SK-N-SH treated with all-trans-retinoic acid at 6 μM for 48 hours (cell line): ENCODE measurements at regions not wholly inside any gene's neighbourhood (a gene's known extent, or its start where the extent isn't known, plus 50 kb on each side); places are given as distances from the start of the nearest gene placed in this dataset.

Source experiments
- ATAC-seq: fragments of 200-7000 bp; cut with Tn5 transposase; 3 replicates; pipeline ENCODE4 v1.9.1; 2020; ENCODE audit warnings: mild to moderate bottlenecking, moderate library complexity
- ARNTL ChIP-seq: fragments of 450-650 bp; formaldehyde crosslinking; IDR thresholded peaks from 2 replicates; pipeline ENCODE4 v1.5.0; 2020; ENCODE audit warnings: low read depth, mild to moderate bottlenecking, moderate library complexity, borderline replicate concordance
- CREB5 ChIP-seq: fragments of 250-450 bp; sonication (Bioruptor Pico); IDR thresholded peaks from 2 replicates; pipeline ENCODE4 v1.5.1; 2020; ENCODE audit warnings: low read depth, mild to moderate bottlenecking, moderate library complexity
- ESRRG ChIP-seq: fragments of 250-450 bp; sonication (Bioruptor Pico); IDR thresholded peaks from 2 replicates; pipeline ENCODE4 v1.6.1; 2021; ENCODE audit warnings: mild to moderate bottlenecking
- GLIS3 ChIP-seq: fragments of 250-450 bp; sonication (Bioruptor Pico); IDR thresholded peaks from 2 replicates; pipeline ENCODE4 v1.5.0; 2020; ENCODE audit warnings: mild to moderate bottlenecking, moderate library complexity
- ISL1 ChIP-seq: fragments of 250-450 bp; sonication (Bioruptor Pico); IDR thresholded peaks from 2 replicates; pipeline ENCODE4 v2.1.2; 2022; ENCODE audit warnings: mild to moderate bottlenecking, moderate library complexity
- OSR1 ChIP-seq: fragments of 250-450 bp; sonication (Bioruptor Pico); IDR thresholded peaks from 2 replicates; pipeline ENCODE4 v1.8.0; 2022; ENCODE audit warnings: moderate library complexity, mild to moderate bottlenecking, inconsistent platforms
- PATZ1 ChIP-seq: fragments of 250-450 bp; sonication (Bioruptor Pico); IDR thresholded peaks from 2 replicates; pipeline ENCODE4 v1.8.0; 2020; ENCODE audit warnings: mild to moderate bottlenecking, moderate library complexity, borderline replicate concordance
- POU6F1 ChIP-seq: fragments of 250-450 bp; sonication (Bioruptor Pico); IDR thresholded peaks from 2 replicates; pipeline ENCODE4 v1.8.0; 2021; ENCODE audit warnings: low read depth, mild to moderate bottlenecking, moderate library complexity, borderline replicate concordance
- PPARA ChIP-seq: fragments of 250-450 bp; sonication (Bioruptor Pico); IDR thresholded peaks from 2 replicates; pipeline ENCODE4 v1.5.0; 2020; ENCODE audit warnings: mild to moderate bottlenecking, borderline replicate concordance
- RARB ChIP-seq: fragments of 250-450 bp; sonication (Bioruptor Pico); IDR thresholded peaks from 2 replicates; pipeline ENCODE4 v1.8.0; 2021; ENCODE audit warnings: mild to moderate bottlenecking, moderate library complexity
- SNAI2 ChIP-seq: fragments of 250-450 bp; sonication (Bioruptor Pico); IDR thresholded peaks from 2 replicates; pipeline ENCODE4 v1.5.0; 2020; ENCODE audit warnings: mild to moderate bottlenecking, moderate library complexity
- TCF4 ChIP-seq: fragments of 250-450 bp; sonication (Bioruptor Pico); IDR thresholded peaks from 2 replicates; pipeline ENCODE4 v1.8.0; 2021; ENCODE audit warnings: mild to moderate bottlenecking, moderate library complexity, borderline replicate concordance
- TOX ChIP-seq: fragments of 250-450 bp; sonication (Bioruptor Pico); IDR thresholded peaks from 2 replicates; pipeline ENCODE4 v1.8.0; 2021; ENCODE audit warnings: mild to moderate bottlenecking, moderate library complexity, borderline replicate concordance
- TSHZ2 ChIP-seq: fragments of 250-450 bp; sonication (Bioruptor Pico); IDR thresholded peaks from 2 replicates; pipeline ENCODE4 v1.5.0; 2020; ENCODE audit warnings: mild to moderate bottlenecking, moderate library complexity
- ZC3H10 ChIP-seq: fragments of 250-450 bp; sonication (Bioruptor Pico); IDR thresholded peaks from 2 replicates; pipeline ENCODE4 v1.5.1; 2021; ENCODE audit warnings: mild to moderate bottlenecking, moderate library complexity
- ZFP3 ChIP-seq: fragments of 250-450 bp; sonication (Bioruptor Pico); IDR thresholded peaks from 2 replicates; pipeline ENCODE4 v1.5.0; 2020; ENCODE audit warnings: mild to moderate bottlenecking, moderate library complexity
- ZFP30 ChIP-seq: fragments of 450-650 bp; formaldehyde crosslinking; IDR thresholded peaks from 2 replicates; pipeline ENCODE4 v1.5.0; 2022; ENCODE audit warnings: mild to moderate bottlenecking, moderate library complexity
- ZNF565 ChIP-seq: fragments of 450-650 bp; formaldehyde crosslinking; conservative IDR thresholded peaks from 2 replicates; pipeline ENCODE4 v1.5.0; 2020; ENCODE audit warnings: low read depth, mild to moderate bottlenecking, moderate library complexity
- ZNF70 ChIP-seq: fragments of 450-650 bp; formaldehyde crosslinking; IDR thresholded peaks from 2 replicates; pipeline ENCODE4 v1.5.0; 2020; ENCODE audit warnings: mild to moderate bottlenecking, moderate library complexity
- ZNF8 ChIP-seq: fragments of 450-650 bp; formaldehyde crosslinking; IDR thresholded peaks from 2 replicates; pipeline ENCODE4 v1.5.0; 2020; ENCODE audit warnings: mild to moderate bottlenecking, moderate library complexity
- TF ChIP-seq, protein P1 (sequence below): fragments of 250-450 bp; sonication (Bioruptor Pico); IDR thresholded peaks from 2 replicates; pipeline ENCODE4 v1.5.1; 2021; ENCODE audit warnings: mild to moderate bottlenecking, moderate library complexity

DNA sequence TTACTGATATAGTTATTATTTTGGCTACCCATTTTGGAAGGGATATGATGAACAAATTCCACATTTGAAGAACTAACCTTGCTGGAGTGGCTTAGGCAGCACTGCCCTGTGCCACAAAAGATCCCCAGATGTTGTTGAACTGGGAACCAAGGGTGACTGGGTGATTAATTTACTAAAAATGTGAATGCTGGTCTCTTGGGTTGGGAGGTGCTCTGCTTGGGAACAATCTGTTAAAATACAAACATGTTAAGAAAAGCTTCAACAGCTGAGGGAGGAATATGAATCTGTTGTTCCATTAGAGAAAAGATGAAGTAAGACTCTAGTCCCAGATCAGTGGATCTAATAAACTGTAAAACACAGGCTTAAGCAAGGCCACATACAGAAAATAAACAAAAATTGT, 1860.1 kb downstream of the SUCLG1 start:
- TF ChIP-seq ZNF70 (no peak), TOX (CRISPR knock-in tag) (no peak), RARB (CRISPR knock-in tag) (no peak), ESRRG (CRISPR knock-in tag) (no peak), TSHZ2 (no peak), TCF4 (CRISPR knock-in tag) (no peak), POU6F1 (CRISPR knock-in tag) (no peak), CREB5 (CRISPR knock-in tag) (no peak), PATZ1 (CRISPR knock-in tag) (no peak), GLIS3 (CRISPR knock-in tag) (no peak), ZNF8 (no peak), ZFP3 (CRISPR knock-in tag) (no peak), ZFP30 (CRISPR knock-in tag) (no peak), PPARA (CRISPR knock-in tag) (no peak), SNAI2 (no peak), ISL1 (no peak), OSR1 (CRISPR knock-in tag) (no peak), ARNTL (CRISPR knock-in tag) (no peak)
- TF ChIP-seq, protein P1, sequence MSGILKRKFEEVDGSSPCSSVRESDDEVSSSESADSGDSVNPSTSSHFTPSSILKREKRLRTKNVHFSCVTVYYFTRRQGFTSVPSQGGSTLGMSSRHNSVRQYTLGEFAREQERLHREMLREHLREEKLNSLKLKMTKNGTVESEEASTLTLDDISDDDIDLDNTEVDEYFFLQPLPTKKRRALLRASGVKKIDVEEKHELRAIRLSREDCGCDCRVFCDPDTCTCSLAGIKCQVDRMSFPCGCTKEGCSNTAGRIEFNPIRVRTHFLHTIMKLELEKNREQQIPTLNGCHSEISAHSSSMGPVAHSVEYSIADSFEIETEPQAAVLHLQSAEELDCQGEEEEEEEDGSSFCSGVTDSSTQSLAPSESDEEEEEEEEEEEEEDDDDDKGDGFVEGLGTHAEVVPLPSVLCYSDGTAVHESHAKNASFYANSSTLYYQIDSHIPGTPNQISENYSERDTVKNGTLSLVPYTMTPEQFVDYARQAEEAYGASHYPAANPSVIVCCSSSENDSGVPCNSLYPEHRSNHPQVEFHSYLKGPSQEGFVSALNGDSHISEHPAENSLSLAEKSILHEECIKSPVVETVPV (CRISPR knock-in tag), result no peak
- TF ChIP-seq, all 23 proteins: peak for 0
- no peak for ATAC-seq

DNA sequence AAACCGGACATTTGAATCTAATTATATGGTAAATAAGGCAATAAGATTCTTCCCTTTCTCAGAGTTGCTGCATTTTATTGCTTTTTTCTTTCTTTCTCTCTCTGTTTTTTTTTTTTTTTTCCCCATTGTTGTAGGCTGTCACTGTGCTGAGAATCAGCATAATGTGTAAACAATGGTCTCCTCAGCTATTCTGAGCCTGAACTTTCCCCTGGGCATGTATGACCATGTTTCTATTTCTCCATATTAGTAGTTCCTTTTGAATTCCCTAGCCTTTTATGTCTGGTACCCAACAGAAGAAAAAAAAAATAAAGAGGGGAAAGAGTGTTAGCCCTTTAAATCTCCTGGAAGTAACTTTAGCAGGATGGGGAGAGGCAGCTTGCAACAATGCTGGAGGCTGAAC, 1862.5 kb downstream of the SUCLG1 start:
- TF ChIP-seq TSHZ2 (no peak), POU6F1 (CRISPR knock-in tag) (no peak), ZC3H10 (CRISPR knock-in tag) (no peak), SNAI2 (no peak), CREB5 (CRISPR knock-in tag) (no peak), ZNF8 (no peak), ZNF565 (CRISPR knock-in tag) (no peak), TCF4 (CRISPR knock-in tag) (no peak)
- TF ChIP-seq, protein P1 (CRISPR knock-in tag), result no peak
- ATAC-seq, result no peak
